GM11168 (cell line): ENCODE measurements at regions not wholly inside any gene's neighbourhood (a gene's known extent, or its start where the extent isn't known, plus 50 kb on each side); places are given as distances from the start of the nearest gene placed in this dataset.
"Not testable (repeated sequence)": the region's sequence is repeated elsewhere in the genome, so short reads cannot be mapped to it uniquely, and the experiment has no call there.

Source experiments
- in situ Hi-C: fragments of 300-500 bp; cut with MboI; formaldehyde crosslinking; loops from one replicate; pipeline ENCODE4 v1.12.0; 2022; ENCODE audit warnings: low sequenced_read_pairs; ENCODE audit not compliant: unreplicated experiment

- in situ Hi-C loops = no loop called here
Measured at GRCh38 chr3:166011771-166012170, 174.5 kb upstream of the BCHE start.

GRCh38 chr3:166005126-166005525 is 167.9 kb upstream of the BCHE start:
- in situ Hi-C loops = no loop called here

- in situ Hi-C loops = no loop called here
Measured at GRCh38 chr3:165994293-165994692, 157.1 kb upstream of the BCHE start.

- in situ Hi-C loops = no loop called here
Measured at GRCh38 chr3:165984589-165984988, 147.4 kb upstream of the BCHE start.

GRCh38 chr3:165983284-165983683 is 146.1 kb upstream of the BCHE start:
- in situ Hi-C loops = no loop called here

GRCh38 chr3:165981318-165981717 is 144.1 kb upstream of the BCHE start:
- in situ Hi-C loops = no loop called here

GRCh38 chr3:165960825-165961224 is 123.6 kb upstream of the BCHE start:
- in situ Hi-C loops = not testable (repeated sequence)

GRCh38 chr3:165954171-165954570 is 116.9 kb upstream of the BCHE start:
- in situ Hi-C loops = loop anchor here (10.0 kb wide), 1 partner anchor 741 kb away; no protein-coding TSS in a partner anchor

GRCh38 chr3:165946360-165946759 is 109.1 kb upstream of the BCHE start:
- in situ Hi-C loops = no loop called here

GRCh38 chr3:165938986-165939540 is 101.8 kb upstream of the BCHE start:
- in situ Hi-C loops = no loop called here

- in situ Hi-C loops = not testable (repeated sequence)
Measured at GRCh38 chr3:165936081-165936480, 98.9 kb upstream of the BCHE start.

- in situ Hi-C loops = not testable (repeated sequence)
Measured at GRCh38 chr3:165924301-165924791, 87.1 kb upstream of the BCHE start.

- in situ Hi-C loops = no loop called here
Measured at GRCh38 chr3:165920984-165921383, 83.8 kb upstream of the BCHE start.

GRCh38 chr3:165919284-165919683 is 82.1 kb upstream of the BCHE start:
- in situ Hi-C loops = no loop called here

GRCh38 chr3:165918657-165918979 is 81.4 kb upstream of the BCHE start:
- in situ Hi-C loops = no loop called here

- in situ Hi-C loops = not testable (repeated sequence)
Measured at GRCh38 chr3:165917938-165918656, 80.9 kb upstream of the BCHE start.

- in situ Hi-C loops = not testable (repeated sequence)
Measured at GRCh38 chr3:165915104-165915503, 77.9 kb upstream of the BCHE start.

- in situ Hi-C loops = no loop called here
Measured at GRCh38 chr3:165903885-165904630, 66.8 kb upstream of the BCHE start.

GRCh38 chr3:165899066-165899465 is 61.8 kb upstream of the BCHE start:
- in situ Hi-C loops = no loop called here

- in situ Hi-C loops = no loop called here
Measured at GRCh38 chr3:165897137-165897536, 59.9 kb upstream of the BCHE start.

GRCh38 chr3:165895919-165896318 is 58.7 kb upstream of the BCHE start:
- in situ Hi-C loops = no loop called here
